HL-60 (cell line): ENCODE measurements at regions not wholly inside any gene's neighbourhood (a gene's known extent, or its start where the extent isn't known, plus 50 kb on each side); places are given as distances from the start of the nearest gene placed in this dataset.

Source experiments
- CTCF ChIP-seq: IDR thresholded peaks from one replicate; pipeline ENCODE4 v1.5.1; 2011; ENCODE audit warnings: low read length, control low read depth, inconsistent platforms; ENCODE audit not compliant: insufficient read depth
- POLR2AphosphoS5 ChIP-seq: IDR thresholded peaks from 2 replicates; pipeline ENCODE4 v1.6.1; 2012; ENCODE audit warnings: low read depth
- REST ChIP-seq: IDR thresholded peaks from 2 replicates; pipeline ENCODE4 v1.6.1; 2012; ENCODE audit warnings: low read depth; ENCODE audit not compliant: insufficient replicate concordance

- TF ChIP-seq CTCF (no peak), POLR2AphosphoS5 (no peak), REST (no peak)
These were observed 186.8 kb upstream of the RREB1 start for GRCh38 chr6:6920987-6921313.
